ENCODE measurements at regions not wholly inside any gene's neighbourhood (a gene's known extent, or its start where the extent isn't known, plus 50 kb on each side); places are given as distances from the start of the nearest gene placed in this dataset.
"Not testable (repeated sequence)": the region's sequence is repeated elsewhere in the genome, so short reads cannot be mapped to it uniquely, and the experiment has no call there.

GRCh38 chr5:106796081-106796480, 874.7 kb downstream of the EFNA5 start:
- no peak for DNase-seq

- no peak for DNase-seq
Observed at GRCh38 chr5:106784846-106785245, 885.9 kb downstream of the EFNA5 start.

GRCh38 chr5:106780355-106780754, 890.4 kb downstream of the EFNA5 start:
- no peak for DNase-seq

- not testable (repeated sequence) for DNase-seq
Observed at GRCh38 chr5:106776515-106776914, 894.2 kb downstream of the EFNA5 start.

- no peak for DNase-seq
Observed at GRCh38 chr5:106768392-106768791, 902.3 kb downstream of the EFNA5 start.

- no peak for DNase-seq
Observed at GRCh38 chr5:106766916-106767315, 903.8 kb downstream of the EFNA5 start.

- no peak for DNase-seq
Observed at GRCh38 chr5:106759581-106759980, 911.2 kb downstream of the EFNA5 start.

GRCh38 chr5:106759152-106759551, 911.6 kb downstream of the EFNA5 start:
- no peak for DNase-seq

GRCh38 chr5:106757672-106758071, 913.1 kb downstream of the EFNA5 start:
- no peak for DNase-seq

- no peak for DNase-seq
Observed at GRCh38 chr5:106755789-106756188, 914.9 kb downstream of the EFNA5 start.

- no peak for DNase-seq
Observed at GRCh38 chr5:106755066-106755465, 915.7 kb downstream of the EFNA5 start.

GRCh38 chr5:106749826-106750225, 920.9 kb downstream of the EFNA5 start:
- no peak for DNase-seq

GRCh38 chr5:106739127-106739526, 931.6 kb downstream of the EFNA5 start:
- no peak for DNase-seq

GRCh38 chr5:106737111-106737510, 933.6 kb downstream of the EFNA5 start:
- DNase-seq, result no peak

- DNase-seq, result no peak
Observed at GRCh38 chr5:106732624-106733023, 938.1 kb downstream of the EFNA5 start.

GRCh38 chr5:106730912-106731311, 939.8 kb downstream of the EFNA5 start:
- no peak for DNase-seq

- no peak for DNase-seq
Observed at GRCh38 chr5:106730506-106730905, 940.2 kb downstream of the EFNA5 start.

GRCh38 chr5:106728208-106728607, 942.5 kb downstream of the EFNA5 start:
- no peak for DNase-seq

GRCh38 chr5:106727071-106727470, 943.7 kb downstream of the EFNA5 start:
- DNase-seq, result no peak

GRCh38 chr5:106720367-106720766, 950.4 kb downstream of the EFNA5 start:
- peak; percentile 62 for DNase-seq

- no peak for DNase-seq
Observed at GRCh38 chr5:106699796-106700195, 970.9 kb downstream of the EFNA5 start.

- DNase-seq, result no peak
Observed at GRCh38 chr5:106699198-106699597, 971.5 kb downstream of the EFNA5 start.

GRCh38 chr5:106698169-106698568, 972.6 kb downstream of the EFNA5 start:
- no peak for DNase-seq

GRCh38 chr5:106691701-106692100, 979.0 kb downstream of the EFNA5 start:
- no peak for DNase-seq

GRCh38 chr5:106690585-106690984, 980.2 kb downstream of the EFNA5 start:
- no peak for DNase-seq
